ENCODE measurements at regions not wholly inside any gene's neighbourhood (a gene's known extent, or its start where the extent isn't known, plus 50 kb on each side); places are given as distances from the start of the nearest gene placed in this dataset.
A peak's percentile ranks its signal among the peaks of the same experiment; 100 is the strongest.

DNA sequence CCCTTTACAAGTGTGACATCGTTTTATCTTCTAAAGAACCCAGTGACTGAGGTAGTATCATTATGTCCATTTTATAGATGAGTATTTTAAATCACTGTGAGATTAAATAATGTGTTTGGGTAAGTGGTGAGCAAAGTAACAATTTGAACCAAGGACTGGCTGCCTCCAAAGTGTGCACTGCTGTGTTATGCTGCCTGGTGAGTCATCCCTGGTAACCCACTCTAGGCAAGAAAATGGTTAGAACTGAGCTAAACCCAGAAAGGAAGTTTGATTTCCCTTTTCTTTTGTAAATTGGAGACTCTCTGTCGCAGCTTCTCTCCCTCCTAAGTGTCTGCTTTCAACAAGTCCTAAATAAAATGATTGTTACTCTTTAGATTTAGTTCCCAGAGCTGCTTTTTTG is 342.8 kb upstream of the KAZN start:
- DNase-seq = no peak

DNA sequence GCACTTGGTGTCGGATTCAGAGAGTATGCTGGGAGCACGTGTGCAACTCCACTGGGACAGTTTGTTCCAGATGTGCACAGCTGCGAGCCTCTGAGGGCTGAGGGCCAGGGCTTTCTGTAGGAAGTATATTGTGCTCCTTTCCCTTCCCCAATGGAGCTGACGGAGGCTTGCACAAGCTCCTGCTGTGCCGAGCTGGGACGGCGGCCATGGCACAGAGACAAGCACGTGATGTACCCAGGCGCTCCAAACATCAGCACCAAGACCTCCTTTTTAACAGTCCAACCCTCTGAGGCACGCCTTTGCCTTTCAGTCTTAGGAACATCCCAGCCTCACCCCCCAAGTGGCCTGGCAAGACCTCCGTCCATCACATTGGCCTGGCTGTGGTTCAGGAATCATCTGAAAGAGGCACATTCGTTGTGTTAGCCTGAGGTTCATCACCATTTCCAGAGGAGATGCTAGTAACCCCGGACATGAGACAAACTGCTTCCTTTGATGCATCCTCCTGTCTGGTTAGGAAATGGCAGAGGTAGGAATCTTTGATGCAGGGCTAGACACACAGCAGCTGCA is 339.2 kb upstream of the KAZN start:
- Histone ChIP-seq H3K4me3 (ENCODE audit: low read length in 3 of 3) (no peak overlapping the region), H3K36me3 (ENCODE audit: control insufficient read depth in 2 of 3, insufficient read depth in 3 of 3, low read length in 3 of 3) (no peaks in the 10 kb centered on the region), H3K27me3 (ENCODE audit: control insufficient read depth, insufficient read depth, low read length) (no peaks in the 10 kb centered on the region), H3K9me3 (ENCODE audit: control insufficient read depth in 2 of 3, insufficient read depth in 1 of 3, low read length in 3 of 3) (peaks cover 0 to 3% (median 0%) of the 10 kb centered on the region in 3 donors), H3K27ac (ENCODE audit: low read depth in 2 of 2, low read length in 2 of 2) (no peak overlapping the region), H3K9ac (ENCODE audit: low read length in 3 of 3) (no peak overlapping the region), H3K4me1 (ENCODE audit: control insufficient read depth in 2 of 3, insufficient read depth in 2 of 3, low read depth in 1 of 3, low read length in 3 of 3) (peaks cover 0 to 4% (median 2%) of the 10 kb centered on the region in 3 donors)
- intact Hi-C loops (cut with DNase I) = no loop called here
- TF ChIP-seq, protein P1, sequence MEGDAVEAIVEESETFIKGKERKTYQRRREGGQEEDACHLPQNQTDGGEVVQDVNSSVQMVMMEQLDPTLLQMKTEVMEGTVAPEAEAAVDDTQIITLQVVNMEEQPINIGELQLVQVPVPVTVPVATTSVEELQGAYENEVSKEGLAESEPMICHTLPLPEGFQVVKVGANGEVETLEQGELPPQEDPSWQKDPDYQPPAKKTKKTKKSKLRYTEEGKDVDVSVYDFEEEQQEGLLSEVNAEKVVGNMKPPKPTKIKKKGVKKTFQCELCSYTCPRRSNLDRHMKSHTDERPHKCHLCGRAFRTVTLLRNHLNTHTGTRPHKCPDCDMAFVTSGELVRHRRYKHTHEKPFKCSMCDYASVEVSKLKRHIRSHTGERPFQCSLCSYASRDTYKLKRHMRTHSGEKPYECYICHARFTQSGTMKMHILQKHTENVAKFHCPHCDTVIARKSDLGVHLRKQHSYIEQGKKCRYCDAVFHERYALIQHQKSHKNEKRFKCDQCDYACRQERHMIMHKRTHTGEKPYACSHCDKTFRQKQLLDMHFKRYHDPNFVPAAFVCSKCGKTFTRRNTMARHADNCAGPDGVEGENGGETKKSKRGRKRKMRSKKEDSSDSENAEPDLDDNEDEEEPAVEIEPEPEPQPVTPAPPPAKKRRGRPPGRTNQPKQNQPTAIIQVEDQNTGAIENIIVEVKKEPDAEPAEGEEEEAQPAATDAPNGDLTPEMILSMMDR (IDR thresholded peaks at IDR 0.05; ENCODE audit: borderline replicate concordance, extremely low read depth, insufficient read depth) = no peak
- no peak for FAIRE-seq
- peak in 3 of 5 donors; percentile 20 to 94 (median 82) for DNase-seq

More for the DNA sequence above, 342.8 kb upstream of the KAZN start:
- H3K36me3 ChIP-seq (ENCODE audit: control insufficient read depth in 2 of 3, insufficient read depth in 3 of 3, low read length in 3 of 3) = no peaks in the 10 kb centered on the region
- no peaks in the 10 kb centered on the region for H3K27me3 ChIP-seq (ENCODE audit: control insufficient read depth, insufficient read depth, low read length)
- no peak overlapping the region for H3K4me3 ChIP-seq (ENCODE audit: low read length in 3 of 3)
- peaks cover 0 to 3% (median 0%) of the 10 kb centered on the region in 3 donors for H3K9me3 ChIP-seq (ENCODE audit: control insufficient read depth in 2 of 3, insufficient read depth in 1 of 3, low read length in 3 of 3)
- peaks cover 0 to 2% (median 0%) of the 10 kb centered on the region in 3 donors for H3K4me1 ChIP-seq (ENCODE audit: control insufficient read depth in 2 of 3, insufficient read depth in 2 of 3, low read depth in 1 of 3, low read length in 3 of 3)
- no peak for FAIRE-seq
- no peak overlapping the region for H3K27ac ChIP-seq (ENCODE audit: low read depth in 2 of 2, low read length in 2 of 2)
- intact Hi-C loops (cut with DNase I) = no loop called here
- H3K9ac ChIP-seq (ENCODE audit: low read length in 3 of 3) = no peak overlapping the region
- TF ChIP-seq, protein P1 (IDR thresholded peaks at IDR 0.05; ENCODE audit: borderline replicate concordance, extremely low read depth, insufficient read depth) = no peak

DNA sequence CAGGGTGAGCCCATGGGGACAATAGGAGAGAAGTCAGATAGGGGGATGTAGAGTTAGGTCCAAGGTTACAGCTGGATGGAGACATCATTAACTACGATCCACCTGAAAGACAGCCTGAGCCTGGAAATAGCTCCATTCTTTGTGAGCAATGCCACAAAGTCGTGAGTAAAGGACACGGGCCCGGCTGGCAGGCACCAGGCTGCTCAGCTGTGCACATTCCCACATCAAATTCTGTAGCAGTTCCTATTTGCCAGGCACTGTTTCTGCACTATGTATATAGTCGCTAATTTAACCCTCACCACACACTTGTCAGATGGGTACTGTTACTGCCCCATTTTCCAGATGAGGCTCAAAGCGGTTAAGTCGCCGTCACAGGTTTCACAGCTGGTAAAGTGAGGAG is 338.0 kb upstream of the KAZN start:
- peaks cover 0 to 4% (median 2%) of the 10 kb centered on the region in 3 donors for H3K4me1 ChIP-seq (ENCODE audit: control insufficient read depth in 2 of 3, insufficient read depth in 2 of 3, low read depth in 1 of 3, low read length in 3 of 3)
- TF ChIP-seq, protein P1 (IDR thresholded peaks at IDR 0.05; ENCODE audit: borderline replicate concordance, extremely low read depth, insufficient read depth) = no peak
- peaks cover 0 to 3% (median 0%) of the 10 kb centered on the region in 3 donors for H3K9me3 ChIP-seq (ENCODE audit: control insufficient read depth in 2 of 3, insufficient read depth in 1 of 3, low read length in 3 of 3)
- intact Hi-C loops (cut with DNase I) = no loop called here
- H3K27ac ChIP-seq (ENCODE audit: low read depth in 2 of 2, low read length in 2 of 2) = no peak overlapping the region
- DNase-seq = no peak
- H3K36me3 ChIP-seq (ENCODE audit: control insufficient read depth in 2 of 3, insufficient read depth in 3 of 3, low read length in 3 of 3) = no peaks in the 10 kb centered on the region
- no peaks in the 10 kb centered on the region for H3K27me3 ChIP-seq (ENCODE audit: control insufficient read depth, insufficient read depth, low read length)
- no peak overlapping the region for H3K4me3 ChIP-seq (ENCODE audit: low read length in 3 of 3)
- no peak overlapping the region for H3K9ac ChIP-seq (ENCODE audit: low read length in 3 of 3)
- FAIRE-seq = no peak

DNA sequence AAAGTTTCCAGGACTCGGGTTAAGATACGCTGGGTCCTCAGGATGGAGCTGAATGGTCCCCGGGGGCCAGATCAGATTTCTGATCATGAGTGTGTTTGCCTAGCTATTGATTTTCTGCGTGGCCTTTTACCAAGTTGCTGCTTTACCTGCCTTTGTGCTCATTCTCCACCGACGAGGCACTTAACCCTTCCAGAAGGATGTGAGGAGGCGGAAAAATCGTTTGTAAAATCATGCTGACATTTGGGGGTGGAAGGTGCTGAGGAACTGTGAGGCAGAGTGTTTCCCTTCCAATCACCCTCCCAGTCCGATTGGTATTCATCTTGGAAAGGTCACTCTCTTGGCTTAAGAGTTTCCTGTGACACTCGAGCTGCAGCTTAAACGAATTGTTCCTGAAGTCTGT is 337.1 kb upstream of the KAZN start:
- Histone ChIP-seq H3K36me3 (ENCODE audit: control insufficient read depth in 2 of 3, insufficient read depth in 3 of 3, low read length in 3 of 3) (no peaks in the 10 kb centered on the region), H3K27me3 (ENCODE audit: control insufficient read depth, insufficient read depth, low read length) (no peaks in the 10 kb centered on the region), H3K9ac (ENCODE audit: low read length in 3 of 3) (no peak overlapping the region), H3K4me1 (ENCODE audit: control insufficient read depth in 2 of 3, insufficient read depth in 2 of 3, low read depth in 1 of 3, low read length in 3 of 3) (peaks cover 0 to 4% (median 2%) of the 10 kb centered on the region in 3 donors), H3K9me3 (ENCODE audit: control insufficient read depth in 2 of 3, insufficient read depth in 1 of 3, low read length in 3 of 3) (peaks cover 0 to 3% (median 0%) of the 10 kb centered on the region in 3 donors), H3K4me3 (ENCODE audit: low read length in 3 of 3) (no peak overlapping the region), H3K27ac (ENCODE audit: low read depth in 2 of 2, low read length in 2 of 2) (no peak overlapping the region)
- FAIRE-seq (no peak), DNase-seq (no peak)
- intact Hi-C loops (cut with DNase I) = no loop called here
- TF ChIP-seq, protein P1 (IDR thresholded peaks at IDR 0.05; ENCODE audit: borderline replicate concordance, extremely low read depth, insufficient read depth) = no peak
